Lower leg skin (tissue), 4 donors: ENCODE measurements at regions not wholly inside any gene's neighbourhood (a gene's known extent, or its start where the extent isn't known, plus 50 kb on each side); places are given as distances from the start of the nearest gene placed in this dataset.

Experiments used
- DNase-seq, 2 donors: peaks; one replicate each; pipeline ENCODE4 v3.0.0-alpha.2; 2019; ENCODE audit warnings: low spot score in 2 of 2
- H3K4me3 ChIP-seq: fragments of 200-600 bp; sonication (generic); 2 replicates; pipeline ENCODE4 v1.5.1; 2017; ENCODE audit warnings: mild to moderate bottlenecking, low read depth; ENCODE audit not compliant: poor library complexity, severe bottlenecking
- POLR2A ChIP-seq, 2 donors: fragments of 450-650 bp; IDR thresholded peaks; one replicate each; pipeline ENCODE4 v1.6.1; 2016 to 2017; ENCODE audit warnings: antibody characterized with exemption in 2 of 2, mild to moderate bottlenecking in 1 of 2, moderate library complexity in 1 of 2
- WGBS, 2 donors: methylation state at CpG; one replicate each; pipeline ENCODE4 v1.1.5; 2018; 5-methylcytosine and 5-hydroxymethylcytosine counted together
- intact Hi-C: fragments of 100-400 bp; cut with DNase I; formaldehyde crosslinking; loops from one replicate; pipeline ENCODE4 v1.15.0; 2023; ENCODE audit warnings: low total_unique reads
- TF ChIP-seq, protein P1 (sequence below), 3 donors: fragments of 450-650 bp; IDR thresholded peaks; one replicate each; pipeline ENCODE4 v1.5.1; 2016; ENCODE audit warnings: antibody characterized with exemption in 3 of 3, mild to moderate bottlenecking in 3 of 3, moderate library complexity in 2 of 3

DNA sequence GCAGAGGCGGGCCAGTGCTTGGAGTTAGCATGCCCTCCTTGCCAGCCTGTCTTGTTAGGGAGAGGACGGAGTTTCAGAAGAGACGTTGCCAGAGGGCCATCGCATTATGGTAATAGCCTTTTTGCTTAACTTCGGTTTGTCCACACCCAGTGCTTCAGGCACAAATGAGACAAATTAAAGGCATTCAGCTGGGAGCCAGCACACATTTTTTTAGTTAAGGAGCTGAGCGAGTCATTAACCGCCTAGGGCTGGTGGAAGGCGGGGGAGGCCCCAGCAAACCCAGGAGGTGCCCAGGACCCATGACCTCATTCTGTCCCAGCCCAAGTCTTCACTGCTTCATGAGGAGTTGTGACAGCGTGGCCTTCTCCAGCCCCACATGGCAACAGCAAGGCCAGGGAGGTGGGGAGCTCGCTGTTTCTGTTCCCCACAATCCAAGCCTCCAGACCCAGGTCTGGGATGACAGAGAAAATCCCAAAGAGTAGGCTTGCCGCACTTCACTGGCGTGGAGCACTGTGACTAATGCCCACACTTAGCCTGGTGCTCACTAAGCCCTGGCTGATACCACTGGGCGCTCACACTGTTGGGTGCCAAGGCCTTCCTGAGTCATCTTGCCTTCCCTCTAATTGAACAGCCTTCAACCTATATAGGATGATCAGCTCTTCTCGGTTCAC is 237.1 kb downstream of the ANKRD60 start:
- TF ChIP-seq, protein P1, sequence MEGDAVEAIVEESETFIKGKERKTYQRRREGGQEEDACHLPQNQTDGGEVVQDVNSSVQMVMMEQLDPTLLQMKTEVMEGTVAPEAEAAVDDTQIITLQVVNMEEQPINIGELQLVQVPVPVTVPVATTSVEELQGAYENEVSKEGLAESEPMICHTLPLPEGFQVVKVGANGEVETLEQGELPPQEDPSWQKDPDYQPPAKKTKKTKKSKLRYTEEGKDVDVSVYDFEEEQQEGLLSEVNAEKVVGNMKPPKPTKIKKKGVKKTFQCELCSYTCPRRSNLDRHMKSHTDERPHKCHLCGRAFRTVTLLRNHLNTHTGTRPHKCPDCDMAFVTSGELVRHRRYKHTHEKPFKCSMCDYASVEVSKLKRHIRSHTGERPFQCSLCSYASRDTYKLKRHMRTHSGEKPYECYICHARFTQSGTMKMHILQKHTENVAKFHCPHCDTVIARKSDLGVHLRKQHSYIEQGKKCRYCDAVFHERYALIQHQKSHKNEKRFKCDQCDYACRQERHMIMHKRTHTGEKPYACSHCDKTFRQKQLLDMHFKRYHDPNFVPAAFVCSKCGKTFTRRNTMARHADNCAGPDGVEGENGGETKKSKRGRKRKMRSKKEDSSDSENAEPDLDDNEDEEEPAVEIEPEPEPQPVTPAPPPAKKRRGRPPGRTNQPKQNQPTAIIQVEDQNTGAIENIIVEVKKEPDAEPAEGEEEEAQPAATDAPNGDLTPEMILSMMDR (IDR thresholded peaks at IDR 0.05), result no peak
- no peak for TF ChIP-seq POLR2A (IDR thresholded peaks at IDR 0.05)
- 28 to 37% methylated on average over 14 of the region's 14 CpGs for WGBS, 2 donors
- no peak overlapping the region for H3K4me3 ChIP-seq
- peak; percentile 81 to 93 for DNase-seq
- intact Hi-C loops, result no loop called here

DNA sequence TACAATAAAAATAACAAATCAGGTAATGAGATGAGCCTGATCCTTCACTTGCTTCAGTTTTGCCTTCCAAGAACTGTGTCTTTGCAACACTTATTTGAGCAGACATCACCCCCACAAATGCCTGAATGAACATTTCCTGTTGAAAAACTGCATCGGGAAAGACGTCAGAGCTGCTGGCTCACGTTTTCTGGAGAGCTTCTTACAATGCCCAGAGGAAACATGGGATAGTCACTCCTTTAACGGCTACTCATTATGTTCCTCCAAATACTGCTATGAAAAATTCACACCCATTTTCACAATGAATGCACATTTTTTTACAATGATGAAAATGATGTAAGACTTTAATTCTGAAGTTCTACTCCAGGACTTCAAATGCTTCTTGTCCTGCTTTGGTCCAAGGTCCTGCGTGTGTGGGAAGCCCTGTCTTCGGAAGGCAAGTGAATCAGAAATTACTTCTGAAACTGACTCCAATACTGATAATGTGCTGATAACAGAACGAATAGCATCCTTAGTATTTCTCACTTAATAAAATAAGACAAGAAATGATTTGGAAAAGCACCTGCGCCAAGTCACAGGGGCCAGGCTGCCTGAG is 238.0 kb downstream of the ANKRD60 start:
- intact Hi-C loops, result no loop called here
- 10 to 19% methylated on average over 8 of the region's 8 CpGs for WGBS, 2 donors
- no peak for TF ChIP-seq POLR2A (IDR thresholded peaks at IDR 0.05)
- TF ChIP-seq, protein P1 (IDR thresholded peaks at IDR 0.05), result no peak
- H3K4me3 ChIP-seq, result no peak overlapping the region
- no peak for DNase-seq

DNA sequence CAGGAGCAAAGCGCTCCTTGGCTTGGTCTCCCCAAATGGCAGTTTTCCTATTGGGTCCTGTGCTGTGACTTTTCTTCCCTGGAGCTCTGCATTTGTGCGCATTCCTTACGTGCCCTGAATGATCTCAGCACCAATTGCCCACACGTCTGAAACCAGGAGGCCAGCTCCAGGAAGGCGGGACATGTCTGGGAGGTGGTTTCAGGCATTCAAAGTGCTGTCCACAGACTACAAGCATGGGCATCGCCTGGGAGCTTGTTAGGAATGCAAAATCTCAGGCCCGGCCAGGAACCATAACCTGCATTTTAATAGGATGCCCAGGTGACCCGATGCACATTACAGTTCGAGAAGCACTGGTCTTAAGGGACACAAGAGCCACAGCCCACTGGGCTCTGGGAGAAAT is 239.6 kb downstream of the ANKRD60 start:
- TF ChIP-seq, protein P1 (IDR thresholded peaks at IDR 0.05), result no peak
- no peak for TF ChIP-seq POLR2A (IDR thresholded peaks at IDR 0.05)
- 70 to 95% methylated on average over 9 of the region's 9 CpGs for WGBS, 2 donors
- no peak overlapping the region for H3K4me3 ChIP-seq
- intact Hi-C loops, result no loop called here
- DNase-seq, result no peak

GRCh38 chr20:57988422-57988821 is 240.0 kb downstream of the ANKRD60 start:
- DNase-seq, result no peak
- no peak overlapping the region for H3K4me3 ChIP-seq
- 95 to 96% methylated on average over 3 of the region's 3 CpGs for WGBS, 2 donors
- intact Hi-C loops, result no loop called here
- TF ChIP-seq, protein P1 (IDR thresholded peaks at IDR 0.05), result no peak
- TF ChIP-seq POLR2A (IDR thresholded peaks at IDR 0.05), result no peak

DNA sequence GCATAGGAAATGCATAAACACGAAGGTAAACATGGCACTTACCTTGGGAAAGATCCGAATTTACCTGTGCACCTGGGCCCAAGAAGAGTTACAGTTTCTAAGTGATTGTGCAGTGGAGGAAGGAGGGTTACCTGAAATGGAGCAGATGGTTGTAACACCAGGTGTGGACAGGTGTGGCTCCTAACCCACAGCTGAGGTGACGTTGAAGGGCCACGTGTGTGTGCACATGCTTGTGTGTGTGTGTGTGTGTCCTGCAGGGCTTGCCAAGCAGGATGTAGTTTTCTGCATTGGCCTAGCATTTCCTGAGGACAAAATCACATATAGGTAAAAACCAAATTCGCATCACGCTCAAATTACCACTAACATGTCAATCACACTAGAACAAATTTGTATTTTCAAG is 240.8 kb downstream of the ANKRD60 start:
- 73 to 76% methylated on average over 6 of the region's 6 CpGs for WGBS, 2 donors
- H3K4me3 ChIP-seq, result no peak overlapping the region
- DNase-seq, result no peak
- intact Hi-C loops, result no loop called here
- TF ChIP-seq, protein P1 (IDR thresholded peaks at IDR 0.05), result no peak
- TF ChIP-seq POLR2A (IDR thresholded peaks at IDR 0.05), result no peak

- 63 to 70% methylated on average over 6 of the region's 6 CpGs for WGBS, 2 donors
- no peak overlapping the region for H3K4me3 ChIP-seq
- intact Hi-C loops, result no loop called here
- DNase-seq, result no peak
- no peak for TF ChIP-seq POLR2A (IDR thresholded peaks at IDR 0.05)
- TF ChIP-seq, protein P1 (IDR thresholded peaks at IDR 0.05), result no peak
Measured at GRCh38 chr20:57986666-57987065, 241.8 kb downstream of the ANKRD60 start.
